ENCODE measurements at regions not wholly inside any gene's neighbourhood (a gene's known extent, or its start where the extent isn't known, plus 50 kb on each side); places are given as distances from the start of the nearest gene placed in this dataset.

DNA sequence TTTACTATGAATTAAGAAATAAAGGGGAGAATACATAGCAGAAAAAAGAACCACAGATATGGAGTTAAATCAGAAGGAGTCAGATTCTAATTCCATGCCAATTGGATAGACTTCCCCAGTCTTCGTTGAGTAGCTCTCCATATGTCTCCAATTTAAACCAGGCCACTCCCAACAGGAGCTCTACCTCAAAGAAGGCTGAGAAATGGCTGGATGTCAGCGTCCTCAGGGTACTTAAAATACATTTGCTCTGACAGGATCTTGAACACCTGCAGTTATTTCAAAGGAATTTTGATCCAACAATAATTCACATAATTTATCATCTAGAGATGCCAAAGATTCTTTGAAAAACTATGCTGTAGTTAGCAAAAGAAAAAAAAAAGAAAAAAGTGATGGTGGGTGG is 133.9 kb upstream of the FBN2 start:
- no peak for TF ChIP-seq POLR2AphosphoS5 (IDR thresholded peaks at IDR 0.05; ENCODE audit: low read depth)
- TF ChIP-seq ZNF331 (CRISPR knock-in tag; IDR thresholded peaks at IDR 0.05; ENCODE audit: low read depth): no peak
- no peak for TF ChIP-seq NANOG (IDR thresholded peaks at IDR 0.05; ENCODE audit: borderline replicate concordance)
- no peak for TF ChIP-seq EZH2phosphoT487 (IDR thresholded peaks at IDR 0.05; ENCODE audit: unreplicated experiment)
- no peak for TF ChIP-seq STAT1 (IDR thresholded peaks at IDR 0.05; ENCODE audit: unreplicated experiment)
- TF ChIP-seq CREB1 (CRISPR knock-in tag; IDR thresholded peaks at IDR 0.05; ENCODE audit: low read depth): no peak
- TF ChIP-seq, protein P1, sequence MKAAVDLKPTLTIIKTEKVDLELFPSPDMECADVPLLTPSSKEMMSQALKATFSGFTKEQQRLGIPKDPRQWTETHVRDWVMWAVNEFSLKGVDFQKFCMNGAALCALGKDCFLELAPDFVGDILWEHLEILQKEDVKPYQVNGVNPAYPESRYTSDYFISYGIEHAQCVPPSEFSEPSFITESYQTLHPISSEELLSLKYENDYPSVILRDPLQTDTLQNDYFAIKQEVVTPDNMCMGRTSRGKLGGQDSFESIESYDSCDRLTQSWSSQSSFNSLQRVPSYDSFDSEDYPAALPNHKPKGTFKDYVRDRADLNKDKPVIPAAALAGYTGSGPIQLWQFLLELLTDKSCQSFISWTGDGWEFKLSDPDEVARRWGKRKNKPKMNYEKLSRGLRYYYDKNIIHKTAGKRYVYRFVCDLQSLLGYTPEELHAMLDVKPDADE (IDR thresholded peaks at IDR 0.05): no peak
- TF ChIP-seq JUNB (IDR thresholded peaks at IDR 0.05; ENCODE audit: unreplicated experiment): no peak
- TF ChIP-seq, protein P2, sequence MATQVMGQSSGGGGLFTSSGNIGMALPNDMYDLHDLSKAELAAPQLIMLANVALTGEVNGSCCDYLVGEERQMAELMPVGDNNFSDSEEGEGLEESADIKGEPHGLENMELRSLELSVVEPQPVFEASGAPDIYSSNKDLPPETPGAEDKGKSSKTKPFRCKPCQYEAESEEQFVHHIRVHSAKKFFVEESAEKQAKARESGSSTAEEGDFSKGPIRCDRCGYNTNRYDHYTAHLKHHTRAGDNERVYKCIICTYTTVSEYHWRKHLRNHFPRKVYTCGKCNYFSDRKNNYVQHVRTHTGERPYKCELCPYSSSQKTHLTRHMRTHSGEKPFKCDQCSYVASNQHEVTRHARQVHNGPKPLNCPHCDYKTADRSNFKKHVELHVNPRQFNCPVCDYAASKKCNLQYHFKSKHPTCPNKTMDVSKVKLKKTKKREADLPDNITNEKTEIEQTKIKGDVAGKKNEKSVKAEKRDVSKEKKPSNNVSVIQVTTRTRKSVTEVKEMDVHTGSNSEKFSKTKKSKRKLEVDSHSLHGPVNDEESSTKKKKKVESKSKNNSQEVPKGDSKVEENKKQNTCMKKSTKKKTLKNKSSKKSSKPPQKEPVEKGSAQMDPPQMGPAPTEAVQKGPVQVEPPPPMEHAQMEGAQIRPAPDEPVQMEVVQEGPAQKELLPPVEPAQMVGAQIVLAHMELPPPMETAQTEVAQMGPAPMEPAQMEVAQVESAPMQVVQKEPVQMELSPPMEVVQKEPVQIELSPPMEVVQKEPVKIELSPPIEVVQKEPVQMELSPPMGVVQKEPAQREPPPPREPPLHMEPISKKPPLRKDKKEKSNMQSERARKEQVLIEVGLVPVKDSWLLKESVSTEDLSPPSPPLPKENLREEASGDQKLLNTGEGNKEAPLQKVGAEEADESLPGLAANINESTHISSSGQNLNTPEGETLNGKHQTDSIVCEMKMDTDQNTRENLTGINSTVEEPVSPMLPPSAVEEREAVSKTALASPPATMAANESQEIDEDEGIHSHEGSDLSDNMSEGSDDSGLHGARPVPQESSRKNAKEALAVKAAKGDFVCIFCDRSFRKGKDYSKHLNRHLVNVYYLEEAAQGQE (IDR thresholded peaks at IDR 0.05; ENCODE audit: unreplicated experiment): no peak
- no peak for TF ChIP-seq ZNF114 (CRISPR knock-in tag; IDR thresholded peaks at IDR 0.05)
- TF ChIP-seq EZH2 (IDR thresholded peaks at IDR 0.05; ENCODE audit: low read depth, unreplicated experiment): no peak
- TF ChIP-seq, protein P3, sequence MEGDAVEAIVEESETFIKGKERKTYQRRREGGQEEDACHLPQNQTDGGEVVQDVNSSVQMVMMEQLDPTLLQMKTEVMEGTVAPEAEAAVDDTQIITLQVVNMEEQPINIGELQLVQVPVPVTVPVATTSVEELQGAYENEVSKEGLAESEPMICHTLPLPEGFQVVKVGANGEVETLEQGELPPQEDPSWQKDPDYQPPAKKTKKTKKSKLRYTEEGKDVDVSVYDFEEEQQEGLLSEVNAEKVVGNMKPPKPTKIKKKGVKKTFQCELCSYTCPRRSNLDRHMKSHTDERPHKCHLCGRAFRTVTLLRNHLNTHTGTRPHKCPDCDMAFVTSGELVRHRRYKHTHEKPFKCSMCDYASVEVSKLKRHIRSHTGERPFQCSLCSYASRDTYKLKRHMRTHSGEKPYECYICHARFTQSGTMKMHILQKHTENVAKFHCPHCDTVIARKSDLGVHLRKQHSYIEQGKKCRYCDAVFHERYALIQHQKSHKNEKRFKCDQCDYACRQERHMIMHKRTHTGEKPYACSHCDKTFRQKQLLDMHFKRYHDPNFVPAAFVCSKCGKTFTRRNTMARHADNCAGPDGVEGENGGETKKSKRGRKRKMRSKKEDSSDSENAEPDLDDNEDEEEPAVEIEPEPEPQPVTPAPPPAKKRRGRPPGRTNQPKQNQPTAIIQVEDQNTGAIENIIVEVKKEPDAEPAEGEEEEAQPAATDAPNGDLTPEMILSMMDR (conservative IDR thresholded peaks at IDR 0.05; ENCODE audit: low read depth in 2 of 2): no peak
- Mint-ChIP-seq H3K27ac (no peak overlapping the region), H3K4me3 (no peak overlapping the region), H3K9me3 (peaks cover 10% of the 10 kb centered on the region), H3K4me1 (peaks cover 34% of the 10 kb centered on the region), H3K27me3 (ENCODE audit: insufficient read depth, low read depth, poor library complexity) (peaks cover 2% of the 10 kb centered on the region), H3K36me3 (ENCODE audit: low read depth) (peaks cover 10% of the 10 kb centered on the region)
- H3K4me1 ChIP-seq (ENCODE audit: insufficient read depth): peaks cover 25% of the 10 kb centered on the region
- no peak overlapping the region for H2AFZ ChIP-seq
- ATAC-seq: no peak
- no peaks in the 10 kb centered on the region for H4K20me1 ChIP-seq (replicated peaks; ENCODE audit: insufficient read depth)
- no peak overlapping the region for H3K27ac ChIP-seq (ENCODE audit: low read depth)
- H3K9me2 ChIP-seq (ENCODE audit: insufficient read depth): peaks cover 5% of the 10 kb centered on the region; the same call in 1 of the 2 replicates
- no peak overlapping the region for H3K4me3 ChIP-seq
- no peaks in the 10 kb centered on the region for H3K79me2 ChIP-seq (replicated peaks; ENCODE audit: insufficient read depth)
- DNase-seq (ENCODE audit: low spot score): peak; percentile 25
- no peaks in the 10 kb centered on the region for H3K36me3 ChIP-seq (ENCODE audit: insufficient read depth)
- H3K27me3 ChIP-seq (ENCODE audit: insufficient read depth): no peaks in the 10 kb centered on the region
- H3K4me2 ChIP-seq: no peak overlapping the region
- H3F3A ChIP-seq (replicated peaks; ENCODE audit: low read depth): no peaks in the 10 kb centered on the region

Measured in GM23338 (cell line).